K562 (cell line): ENCODE measurements at regions not wholly inside any gene's neighbourhood (a gene's known extent, or its start where the extent isn't known, plus 50 kb on each side); places are given as distances from the start of the nearest gene placed in this dataset.

ENCODE experiments used
- ATAC-seq: fragments of 200-7000 bp; cut with Tn5 transposase; 3 replicates; pipeline ENCODE4 v1.9.1; 2020; ENCODE audit warnings: moderate library complexity
- BruUV-seq: library from RNA; stranded (reverse); fragments of 400-500 nt; replicated peaks from 2 replicates; lab custom pipeline; 2021; lab: Mats Ljungman, UMichigan
- CTCF ChIA-PET: fragments of 300-600 bp; formaldehyde crosslinking; extraction: SDS; loops from one replicate; lab custom pipeline; 2021; ENCODE audit warnings: low intra/inter-chr PET ratio; lab: Yijun Ruan, JAX
- POLR2A ChIA-PET: fragments of 300-600, 350-650 bp; sonication (Branson Sonifier 250); formaldehyde crosslinking; extraction: SDS; loops from one replicate; lab custom pipeline; 2021; ENCODE audit warnings: antibody characterized with exemption, inconsistent platforms; lab: Yijun Ruan, JAX
- DNase-seq, 4 experiments: peaks; one replicate each; pipeline versions ENCODE4 v3.0.0 to v3.0.0-alpha.2; 2011 to 2018; ENCODE audit warnings: low spot score in 3 of 4, mixed read lengths in 3 of 4; ENCODE audit errors: extremely low read depth in 1 of 4
- FAIRE-seq: peaks from 2 replicates; lab custom pipeline; 2011; peaks lifted over from hg19 to GRCh38; lab: Jason Lieb, UNC
- H2AFZ ChIP-seq: 2 replicates; pipeline ENCODE4 v1.6.0; 2011; ENCODE audit warnings: low read depth, low read length, control low read depth, inconsistent platforms
- H3K27ac ChIP-seq: fragments of 200-600 bp; 3 replicates; pipeline ENCODE4 v1.8.0; 2011; ENCODE audit warnings: low read depth, mild to moderate bottlenecking, control low read depth, inconsistent platforms, low read length, moderate library complexity, mixed read lengths; ENCODE audit errors: extremely low read depth
- H3K27me3 ChIP-seq, 2 experiments: fragments of 300-600 bp in 1 of 2; 2 replicates in 1 of 2; 3 replicates in 1 of 2; pipeline versions ENCODE4 v1.6.0 to v1.8.0; 2011; ENCODE audit warnings: inconsistent platforms in 2 of 2, low read length in 2 of 2, mild to moderate bottlenecking in 1 of 2, mixed read lengths in 1 of 2, moderate library complexity in 1 of 2; ENCODE audit not compliant: control insufficient read depth in 2 of 2, insufficient read depth in 2 of 2
- H3K36me3 ChIP-seq: fragments of 300-600 bp; 3 replicates; pipeline ENCODE4 v1.8.0; 2011; ENCODE audit warnings: mild to moderate bottlenecking, low read length, inconsistent platforms; ENCODE audit not compliant: control insufficient read depth, insufficient read depth
- H3K4me1 ChIP-seq, 2 experiments: fragments of 200-600 bp in 1 of 2; replicated peaks in 1 of 2; 2 replicates in 1 of 2; 3 replicates in 1 of 2; pipeline versions ENCODE4 v1.5.1 to v1.8.0; 2011; ENCODE audit warnings: inconsistent platforms in 2 of 2, low read length in 2 of 2, mild to moderate bottlenecking in 1 of 2, mixed read lengths in 1 of 2, moderate library complexity in 1 of 2; ENCODE audit not compliant: control insufficient read depth in 2 of 2, insufficient read depth in 2 of 2
- H3K4me2 ChIP-seq: 2 replicates; pipeline ENCODE4 v1.6.1; 2011; ENCODE audit warnings: low read length, control low read depth, inconsistent platforms, mixed read lengths; ENCODE audit not compliant: insufficient read depth
- H3K4me3 ChIP-seq: fragments of 200-600 bp; sonication (generic), shearing (Covaris generic); 2 replicates; pipeline ENCODE4 v1.5.1; 2016; ENCODE audit warnings: control low read depth, inconsistent platforms
- H3K79me2 ChIP-seq: fragments of 200-600 bp; 3 replicates; pipeline ENCODE4 v1.8.0; 2011; ENCODE audit warnings: low read length, inconsistent platforms; ENCODE audit not compliant: control insufficient read depth, insufficient read depth
- H3K9ac ChIP-seq, 2 experiments: 2 replicates each; pipeline versions ENCODE4 v1.6.0 to v1.6.1; 2011; ENCODE audit warnings: low read depth in 2 of 2, low read length in 2 of 2, control low read depth in 1 of 2, inconsistent platforms in 1 of 2, mild to moderate bottlenecking in 1 of 2, mixed read lengths in 1 of 2; ENCODE audit not compliant: insufficient read depth in 1 of 2
- H3K9me1 ChIP-seq: one replicate; pipeline ENCODE4 v1.6.0; 2011; ENCODE audit warnings: inconsistent platforms, mild to moderate bottlenecking, low read length, moderate library complexity; ENCODE audit not compliant: control insufficient read depth, insufficient read depth
- H3K9me3 ChIP-seq: replicated peaks from 2 replicates; pipeline ENCODE4 v1.5.1; 2011; ENCODE audit warnings: low read depth, low read length, inconsistent platforms; ENCODE audit not compliant: control insufficient read depth, insufficient read depth
- H4K20me1 ChIP-seq: replicated peaks from 2 replicates; pipeline ENCODE4 v1.6.1; 2011; ENCODE audit warnings: low read length, inconsistent platforms, mixed read lengths; ENCODE audit not compliant: control insufficient read depth, insufficient read depth
- CCNT2 ChIP-seq: IDR thresholded peaks from 2 replicates; pipeline ENCODE4 v1.6.1; 2011; ENCODE audit warnings: borderline replicate concordance, low read depth, mild to moderate bottlenecking, moderate library complexity, mixed read lengths, low read length; ENCODE audit not compliant: insufficient read length; ENCODE audit errors: extremely low read depth
- CEBPB ChIP-seq: fragments of 450-650 bp; IDR thresholded peaks from 2 replicates; pipeline ENCODE4 v1.6.1; 2016; ENCODE audit warnings: missing genetic modification characterization, missing compliant biosample characterization
- DIDO1 ChIP-seq: fragments of 450-650 bp; IDR thresholded peaks from 2 replicates; pipeline ENCODE4 v1.6.1; 2016; ENCODE audit warnings: low read depth, missing biosample characterization, missing genetic modification characterization
- GATA2 ChIP-seq: sonication (generic); formaldehyde crosslinking; IDR thresholded peaks from 2 replicates; pipeline ENCODE4 v1.4.0; 2020; ENCODE audit warnings: mild to moderate bottlenecking, missing genetic modification reagents
- KAT8 ChIP-seq: fragments of 450-650 bp; IDR thresholded peaks from 2 replicates; pipeline ENCODE4 v1.6.1; 2016; ENCODE audit warnings: low read depth, mild to moderate bottlenecking
- POLR2B ChIP-seq: fragments of 450-650 bp; IDR thresholded peaks from 2 replicates; pipeline ENCODE4 v1.6.1; 2018; ENCODE audit warnings: low read depth; ENCODE audit not compliant: partially characterized antibody
- RBBP5 ChIP-seq: fragments of 200-600 bp; sonication (generic); IDR thresholded peaks from 2 replicates; pipeline ENCODE4 v1.6.1; 2012; ENCODE audit warnings: borderline replicate concordance, mild to moderate bottlenecking, low read length, control low read depth, inconsistent platforms; ENCODE audit not compliant: insufficient read depth, poor library complexity, severe bottlenecking
- SIRT6 ChIP-seq: IDR thresholded peaks from one replicate; pipeline ENCODE4 v1.6.1; 2012; ENCODE audit warnings: low read depth, mild to moderate bottlenecking, control low read depth, inconsistent platforms, low read length, moderate library complexity
- WGBS: fragments of 100-300 bp; shearing (Covaris generic); methylation state at CpG from one replicate; pipeline ENCODE4 v1.1.6; 2016; ENCODE audit warnings: low coverage, mixed read lengths; ENCODE audit not compliant: insufficient coverage; ENCODE audit errors: missing lambda C conversion rate; 5-methylcytosine and 5-hydroxymethylcytosine counted together
- in situ Hi-C: fragments of 300-500 bp; cut with MboI; formaldehyde crosslinking; loops from 4 replicates; pipeline ENCODE4 v1.15.0; 2018; ENCODE audit warnings: inconsistent platforms, mixed read lengths
- intact Hi-C: fragments of 100-400 bp; cut with micrococcal nuclease; formaldehyde crosslinking; loops from 2 replicates; pipeline ENCODE4 v1.14.2; 2022
- TF ChIP-seq, protein P1 (sequence below), 2 experiments: IDR thresholded peaks; 2 replicates each; pipeline ENCODE4 v1.6.1; 2012; ENCODE audit warnings: improper control_type of control experiment in 2 of 2, low read depth in 2 of 2, low read length in 2 of 2, borderline replicate concordance in 1 of 2
- TF ChIP-seq, protein P2 (sequence below), 2 experiments: fragments of 450-650 bp; conservative IDR thresholded peaks; 2 replicates each; pipeline ENCODE4 v1.6.1; 2017; ENCODE audit warnings: mild to moderate bottlenecking in 2 of 2, moderate library complexity in 2 of 2
- TF ChIP-seq, protein P3 (sequence below), 2 experiments: fragments of 450-650 bp in 1 of 2; IDR thresholded peaks; 2 replicates each; pipeline ENCODE4 v1.6.1; 2011 to 2017; ENCODE audit warnings: low read depth in 2 of 2, antibody characterized with exemption in 1 of 2, borderline replicate concordance in 1 of 2, low read length in 1 of 2, mild to moderate bottlenecking in 1 of 2, mixed read lengths in 1 of 2; ENCODE audit not compliant: control insufficient read depth in 1 of 2
- TF ChIP-seq, protein P4 (sequence below), 2 experiments: fragments of 450-650 bp in 1 of 2; sonication (generic) in 1 of 2; formaldehyde crosslinking in 1 of 2; IDR thresholded peaks in 1 of 2; conservative IDR thresholded peaks in 1 of 2; 2 replicates each; pipeline versions ENCODE4 v1.6.1 to v1.8.1; 2016 to 2023; ENCODE audit warnings: mild to moderate bottlenecking in 2 of 2, moderate library complexity in 2 of 2, inconsistent platforms in 1 of 2, missing genetic modification reagents in 1 of 2

DNA sequence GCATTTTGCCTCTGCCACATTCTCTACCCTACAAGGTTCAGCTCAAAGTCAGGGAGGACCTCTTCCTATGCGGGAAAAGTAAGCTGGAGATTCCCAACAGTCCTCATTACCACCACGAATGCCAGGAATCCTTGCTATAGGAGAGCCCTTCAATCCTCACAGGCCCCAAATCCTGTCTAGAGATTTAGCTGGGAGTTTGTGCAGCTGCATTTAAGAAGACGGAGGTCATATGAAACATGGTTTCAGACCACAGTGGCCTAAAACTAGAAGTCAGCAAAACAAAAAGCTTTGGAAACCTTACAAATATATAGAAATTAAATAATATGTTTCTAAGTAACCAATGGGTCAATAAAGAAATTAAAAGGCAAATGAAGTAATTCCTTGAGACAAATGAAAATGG lies 415.3 kb upstream of the SETBP1 start:
- no peaks in the 10 kb centered on the region for H4K20me1 ChIP-seq
- no peak overlapping the region for H3K27ac ChIP-seq
- DNase-seq = no peak
- H3K36me3 ChIP-seq = no peaks in the 10 kb centered on the region
- no peak overlapping the region for H2AFZ ChIP-seq
- in situ Hi-C loops (no loop called here), intact Hi-C loops (no loop called here)
- H3K9ac ChIP-seq = no peak overlapping the region
- no peaks in the 10 kb centered on the region for H3K27me3 ChIP-seq
- 0% methylated on average over 3 of the region's 3 CpGs for WGBS
- no peak for FAIRE-seq
- ChIA-PET CTCF (interaction anchor here (0.5 kb wide), 1 partner anchor 555 kb away, joined by 3 read pairs; no protein-coding TSS in a partner anchor), POLR2A (no interaction called here)
- TF ChIP-seq POLR2B = no peak
- TF ChIP-seq RBBP5 = no peak
- TF ChIP-seq SIRT6 = no peak
- no peak for TF ChIP-seq GATA2 (CRISPR knock-in tag)
- TF ChIP-seq DIDO1 (tag) = no peak
- no peak for TF ChIP-seq CCNT2
- TF ChIP-seq, protein P1, sequence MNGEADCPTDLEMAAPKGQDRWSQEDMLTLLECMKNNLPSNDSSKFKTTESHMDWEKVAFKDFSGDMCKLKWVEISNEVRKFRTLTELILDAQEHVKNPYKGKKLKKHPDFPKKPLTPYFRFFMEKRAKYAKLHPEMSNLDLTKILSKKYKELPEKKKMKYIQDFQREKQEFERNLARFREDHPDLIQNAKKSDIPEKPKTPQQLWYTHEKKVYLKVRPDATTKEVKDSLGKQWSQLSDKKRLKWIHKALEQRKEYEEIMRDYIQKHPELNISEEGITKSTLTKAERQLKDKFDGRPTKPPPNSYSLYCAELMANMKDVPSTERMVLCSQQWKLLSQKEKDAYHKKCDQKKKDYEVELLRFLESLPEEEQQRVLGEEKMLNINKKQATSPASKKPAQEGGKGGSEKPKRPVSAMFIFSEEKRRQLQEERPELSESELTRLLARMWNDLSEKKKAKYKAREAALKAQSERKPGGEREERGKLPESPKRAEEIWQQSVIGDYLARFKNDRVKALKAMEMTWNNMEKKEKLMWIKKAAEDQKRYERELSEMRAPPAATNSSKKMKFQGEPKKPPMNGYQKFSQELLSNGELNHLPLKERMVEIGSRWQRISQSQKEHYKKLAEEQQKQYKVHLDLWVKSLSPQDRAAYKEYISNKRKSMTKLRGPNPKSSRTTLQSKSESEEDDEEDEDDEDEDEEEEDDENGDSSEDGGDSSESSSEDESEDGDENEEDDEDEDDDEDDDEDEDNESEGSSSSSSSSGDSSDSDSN (IDR thresholded peaks at IDR 0.05; ENCODE audit: borderline replicate concordance in 1 of 2, low read depth in 2 of 2, low read length in 2 of 2) = no peak
- TF ChIP-seq, protein P2, sequence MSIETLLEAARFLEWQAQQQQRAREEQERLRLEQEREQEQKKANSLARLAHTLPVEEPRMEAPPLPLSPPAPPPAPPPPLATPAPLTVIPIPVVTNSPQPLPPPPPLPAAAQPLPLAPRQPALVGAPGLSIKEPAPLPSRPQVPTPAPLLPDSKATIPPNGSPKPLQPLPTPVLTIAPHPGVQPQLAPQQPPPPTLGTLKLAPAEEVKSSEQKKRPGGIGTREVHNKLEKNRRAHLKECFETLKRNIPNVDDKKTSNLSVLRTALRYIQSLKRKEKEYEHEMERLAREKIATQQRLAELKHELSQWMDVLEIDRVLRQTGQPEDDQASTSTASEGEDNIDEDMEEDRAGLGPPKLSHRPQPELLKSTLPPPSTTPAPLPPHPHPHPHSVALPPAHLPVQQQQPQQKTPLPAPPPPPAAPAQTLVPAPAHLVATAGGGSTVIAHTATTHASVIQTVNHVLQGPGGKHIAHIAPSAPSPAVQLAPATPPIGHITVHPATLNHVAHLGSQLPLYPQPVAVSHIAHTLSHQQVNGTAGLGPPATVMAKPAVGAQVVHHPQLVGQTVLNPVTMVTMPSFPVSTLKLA (conservative IDR thresholded peaks at IDR 0.05) = no peak
- no peak for TF ChIP-seq KAT8
- TF ChIP-seq, protein P3, sequence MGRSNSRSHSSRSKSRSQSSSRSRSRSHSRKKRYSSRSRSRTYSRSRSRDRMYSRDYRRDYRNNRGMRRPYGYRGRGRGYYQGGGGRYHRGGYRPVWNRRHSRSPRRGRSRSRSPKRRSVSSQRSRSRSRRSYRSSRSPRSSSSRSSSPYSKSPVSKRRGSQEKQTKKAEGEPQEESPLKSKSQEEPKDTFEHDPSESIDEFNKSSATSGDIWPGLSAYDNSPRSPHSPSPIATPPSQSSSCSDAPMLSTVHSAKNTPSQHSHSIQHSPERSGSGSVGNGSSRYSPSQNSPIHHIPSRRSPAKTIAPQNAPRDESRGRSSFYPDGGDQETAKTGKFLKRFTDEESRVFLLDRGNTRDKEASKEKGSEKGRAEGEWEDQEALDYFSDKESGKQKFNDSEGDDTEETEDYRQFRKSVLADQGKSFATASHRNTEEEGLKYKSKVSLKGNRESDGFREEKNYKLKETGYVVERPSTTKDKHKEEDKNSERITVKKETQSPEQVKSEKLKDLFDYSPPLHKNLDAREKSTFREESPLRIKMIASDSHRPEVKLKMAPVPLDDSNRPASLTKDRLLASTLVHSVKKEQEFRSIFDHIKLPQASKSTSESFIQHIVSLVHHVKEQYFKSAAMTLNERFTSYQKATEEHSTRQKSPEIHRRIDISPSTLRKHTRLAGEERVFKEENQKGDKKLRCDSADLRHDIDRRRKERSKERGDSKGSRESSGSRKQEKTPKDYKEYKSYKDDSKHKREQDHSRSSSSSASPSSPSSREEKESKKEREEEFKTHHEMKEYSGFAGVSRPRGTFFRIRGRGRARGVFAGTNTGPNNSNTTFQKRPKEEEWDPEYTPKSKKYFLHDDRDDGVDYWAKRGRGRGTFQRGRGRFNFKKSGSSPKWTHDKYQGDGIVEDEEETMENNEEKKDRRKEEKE (IDR thresholded peaks at IDR 0.05; ENCODE audit: borderline replicate concordance in 1 of 2, control insufficient read depth in 1 of 2, low read depth in 2 of 2, low read length in 1 of 2) = no peak
- no peak for TF ChIP-seq CEBPB (tag)
- TF ChIP-seq, protein P4, sequence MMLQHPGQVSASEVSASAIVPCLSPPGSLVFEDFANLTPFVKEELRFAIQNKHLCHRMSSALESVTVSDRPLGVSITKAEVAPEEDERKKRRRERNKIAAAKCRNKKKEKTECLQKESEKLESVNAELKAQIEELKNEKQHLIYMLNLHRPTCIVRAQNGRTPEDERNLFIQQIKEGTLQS (IDR thresholded peaks at IDR 0.05) = no peak
- TF ChIP-seq, protein P4 (CRISPR knock-in tag; conservative IDR thresholded peaks at IDR 0.05) = no peak
- H3K4me2 ChIP-seq = no peak overlapping the region
- no TSS peak for BruUV-seq
- no peaks in the 10 kb centered on the region for H3K9me3 ChIP-seq
- H3K9me1 ChIP-seq = no peaks in the 10 kb centered on the region
- H3K4me3 ChIP-seq = no peak overlapping the region
- H3K79me2 ChIP-seq = no peaks in the 10 kb centered on the region
- no peaks in the 10 kb centered on the region for H3K4me1 ChIP-seq
- no peak for ATAC-seq
